ENCODE measurements at regions not wholly inside any gene's neighbourhood (a gene's known extent, or its start where the extent isn't known, plus 50 kb on each side); places are given as distances from the start of the nearest gene placed in this dataset.

DNA sequence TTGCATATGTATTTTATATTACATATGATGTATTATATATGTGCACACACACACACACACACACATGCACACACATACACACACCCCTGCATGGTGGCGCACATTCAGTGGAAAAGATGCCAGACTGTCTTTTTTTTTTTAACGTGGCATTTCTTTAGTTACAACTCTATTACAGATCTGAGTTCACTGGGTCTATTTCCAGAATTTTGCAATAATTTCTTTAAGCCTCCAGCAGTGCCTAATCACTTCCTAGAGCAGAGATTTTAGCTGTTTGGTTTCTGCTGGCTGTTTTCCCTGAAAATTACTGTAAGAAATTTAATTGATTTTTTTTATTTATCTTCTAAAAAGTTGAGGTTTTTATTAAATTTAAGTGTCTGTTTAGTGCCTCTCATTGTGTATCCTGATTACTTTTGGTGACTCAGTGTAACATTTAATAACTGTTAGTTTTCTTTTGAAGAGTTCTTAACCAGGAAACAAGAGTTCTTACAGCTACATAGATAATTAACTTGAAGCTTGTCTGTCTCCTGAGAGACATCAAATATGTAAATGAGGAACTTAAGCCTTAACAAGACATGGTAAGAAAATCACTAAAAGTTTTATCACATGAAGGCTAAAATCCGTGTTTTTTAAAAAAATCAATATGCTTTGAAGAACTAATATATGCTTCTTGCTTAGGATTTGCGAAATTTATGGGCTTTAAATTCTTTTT lies 232.0 kb downstream of the MDFIC start:
- ChIA-PET POLR2A (ENCODE audit: partially characterized antibody) (no interaction called here), CTCF (ENCODE audit: partially characterized antibody) (interaction anchor here (0.7 to 1.1 kb wide), 3 partner anchors 11 to 289 kb away, joined by 3 read pairs; no protein-coding TSS in a partner anchor)
- Histone ChIP-seq H3K4me1 (replicated peaks in 1 of 4; ENCODE audit: control insufficient read depth in 3 of 4, insufficient read depth in 4 of 4, low read length in 3 of 4) (no peaks in the 10 kb centered on the region), H3K9ac (replicated peaks in 1 of 4; ENCODE audit: extremely low read depth in 1 of 4, low read depth in 3 of 4, low read length in 3 of 4) (no peak overlapping the region), H3K4me3 (ENCODE audit: extremely low read depth in 1 of 4, insufficient read depth in 2 of 4, low read depth in 3 of 4, low read length in 4 of 4) (no peak overlapping the region), H3K4ac (replicated peaks; ENCODE audit: insufficient read length, low read depth, low read length) (no peak overlapping the region), H2AK5ac (ENCODE audit: low read depth, low read length) (no peak overlapping the region), H3K23me2 (ENCODE audit: low read depth, low read length) (no peaks in the 10 kb centered on the region), H3K36me3 (ENCODE audit: control insufficient read depth in 2 of 4, insufficient read depth in 4 of 4, low read length in 3 of 4) (no peaks in the 10 kb centered on the region), H4K91ac (replicated peaks; ENCODE audit: insufficient read length, low read length) (no peak overlapping the region), H2BK12ac (ENCODE audit: low read depth, low read length) (no peak overlapping the region), H2BK20ac (ENCODE audit: low read length) (no peak overlapping the region), H3K79me1 (ENCODE audit: low read depth, low read length) (no peaks in the 10 kb centered on the region), H2BK15ac (ENCODE audit: low read length) (no peak overlapping the region), H3K4me2 (ENCODE audit: insufficient read depth in 1 of 2, low read depth in 2 of 2, low read length in 2 of 2) (no peak overlapping the region), H3K14ac (ENCODE audit: insufficient read length) (no peak overlapping the region), H4K8ac (ENCODE audit: extremely low read depth, insufficient read depth, low read length) (no peak overlapping the region), H3K23ac (ENCODE audit: insufficient read length) (no peak overlapping the region), H3K79me2 (ENCODE audit: control insufficient read depth in 1 of 2, insufficient read depth in 2 of 2, low read length in 2 of 2) (no peaks in the 10 kb centered on the region), H3K9me3 (ENCODE audit: insufficient read depth in 2 of 2, low read depth in 1 of 2, low read length in 1 of 2) (no peaks in the 10 kb centered on the region), H3K56ac (replicated peaks; ENCODE audit: insufficient read length, low read depth, low read length) (no peak overlapping the region), H2BK120ac (replicated peaks; ENCODE audit: low read depth, low read length) (no peak overlapping the region), H3K18ac (ENCODE audit: extremely low read depth, low read length) (no peak overlapping the region), H4K20me1 (replicated peaks in 1 of 2; ENCODE audit: control insufficient read depth in 1 of 2, insufficient read depth in 2 of 2, low read length in 2 of 2) (no peaks in the 10 kb centered on the region), H2AFZ (ENCODE audit: low read length) (no peak overlapping the region), H3K27ac (ENCODE audit: low read depth, low read length) (no peak overlapping the region), H4K5ac (ENCODE audit: insufficient read length, low read depth, low read length) (no peak overlapping the region), H3K27me3 (replicated peaks in 1 of 4; ENCODE audit: control insufficient read depth in 3 of 4, extremely low read depth in 1 of 4, insufficient read depth in 3 of 4, low read length in 3 of 4) (no peaks in the 10 kb centered on the region), H2BK5ac (ENCODE audit: low read depth, low read length) (no peak overlapping the region)
- WGBS, 2 experiments (ENCODE audit: extremely low coverage in 1 of 2, insufficient coverage in 1 of 2, insufficient read length in 1 of 2, insufficient replicate concordance in 2 of 2, low coverage in 1 of 2, low lambda C conversion rate in 2 of 2, missing lambda C conversion rate in 1 of 2) = 84% methylated on average over 4 of the region's 4 CpGs; no CpG with 5 or more reads in 1 of the 2 experiments
- DNase-seq (ENCODE audit: low read depth in 1 of 2, low spot score in 2 of 2) = no peak
- FAIRE-seq = no peak
- TF ChIP-seq POU5F1 (IDR thresholded peaks at IDR 0.05; ENCODE audit: low read depth, low read length) (no peak), E2F6 (IDR thresholded peaks at IDR 0.05) (no peak), TCF12 (IDR thresholded peaks at IDR 0.05; ENCODE audit: low read depth, low read length) (no peak), TBP (IDR thresholded peaks at IDR 0.05; ENCODE audit: low read depth, low read length) (no peak), HDAC6 (IDR thresholded peaks at IDR 0.05; ENCODE audit: low read depth, low read length) (no peak), CTCF (IDR thresholded peaks at IDR 0.05; ENCODE audit: control extremely low read depth in 1 of 3, insufficient read depth in 1 of 3, low read depth in 1 of 3, low read length in 3 of 3) (no peak), CREB1 (IDR thresholded peaks at IDR 0.05) (no peak), CBX8 (IDR thresholded peaks at IDR 0.05; ENCODE audit: borderline replicate concordance, low read depth, low read length) (no peak), BRCA1 (IDR thresholded peaks at IDR 0.05; ENCODE audit: low read depth, low read length) (no peak)
- TF ChIP-seq, protein P1, sequence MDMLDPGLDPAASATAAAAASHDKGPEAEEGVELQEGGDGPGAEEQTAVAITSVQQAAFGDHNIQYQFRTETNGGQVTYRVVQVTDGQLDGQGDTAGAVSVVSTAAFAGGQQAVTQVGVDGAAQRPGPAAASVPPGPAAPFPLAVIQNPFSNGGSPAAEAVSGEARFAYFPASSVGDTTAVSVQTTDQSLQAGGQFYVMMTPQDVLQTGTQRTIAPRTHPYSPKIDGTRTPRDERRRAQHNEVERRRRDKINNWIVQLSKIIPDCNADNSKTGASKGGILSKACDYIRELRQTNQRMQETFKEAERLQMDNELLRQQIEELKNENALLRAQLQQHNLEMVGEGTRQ (IDR thresholded peaks at IDR 0.05; ENCODE audit: low read length) = no peak
